Esophagus muscularis mucosa (tissue), 4 donors: ENCODE measurements at regions not wholly inside any gene's neighbourhood (a gene's known extent, or its start where the extent isn't known, plus 50 kb on each side); places are given as distances from the start of the nearest gene placed in this dataset.

Experiments used
- DNase-seq: peaks from one replicate; pipeline ENCODE4 v3.0.0-alpha.2; 2017; ENCODE audit errors: extremely low spot score
- H3K27ac ChIP-seq, 4 donors: fragments of 200-600 bp; sonication (generic); replicated peaks in 1 of 4; 1 replicate in 3 of 4; 2 replicates in 1 of 4; pipeline ENCODE4 v1.5.1; 2016 to 2019; ENCODE audit warnings: mild to moderate bottlenecking in 1 of 4
- H3K27me3 ChIP-seq, 4 donors: fragments of 200-600 bp; sonication (generic); one replicate each; pipeline versions ENCODE4 v1.5.1 to v1.6.0; 2016 to 2019
- H3K36me3 ChIP-seq, 4 donors: fragments of 200-600 bp; sonication (generic); one replicate each; pipeline ENCODE4 v1.5.1; 2016 to 2019
- H3K4me1 ChIP-seq, 4 donors: fragments of 200-600 bp; sonication (generic); one replicate each; pipeline ENCODE4 v1.5.1; 2016 to 2019
- H3K4me3 ChIP-seq, 4 donors: fragments of 200-600 bp; sonication (generic); 1 replicate in 2 of 4; 2 replicates in 2 of 4; pipeline ENCODE4 v1.5.1; 2016 to 2019; ENCODE audit warnings: mild to moderate bottlenecking in 4 of 4, moderate library complexity in 1 of 4
- H3K9me3 ChIP-seq, 4 donors: fragments of 200-600 bp; sonication (generic); 1 replicate in 3 of 4; 2 replicates in 1 of 4; pipeline ENCODE4 v1.5.1; 2016 to 2019
- CTCF ChIP-seq, 3 experiments: fragments of 200-600 bp in 2 of 3; fragments of 450-650 bp in 1 of 3; sonication (generic) in 2 of 3; IDR thresholded peaks; one replicate each; pipeline ENCODE4 v1.5.1; 2017 to 2019; ENCODE audit warnings: antibody characterized with exemption in 3 of 3, mild to moderate bottlenecking in 2 of 3, moderate library complexity in 1 of 3
- EP300 ChIP-seq: sonication (generic); formaldehyde crosslinking; IDR thresholded peaks from one replicate; pipeline ENCODE4 v1.6.1; 2017; ENCODE audit warnings: antibody characterized with exemption
- POLR2A ChIP-seq: fragments of 450-650 bp; IDR thresholded peaks from one replicate; pipeline ENCODE4 v1.6.1; 2017; ENCODE audit warnings: antibody characterized with exemption, moderate library complexity, mild to moderate bottlenecking, low read depth
- POLR2AphosphoS5 ChIP-seq, 2 donors: sonication (generic); formaldehyde crosslinking; IDR thresholded peaks; one replicate each; pipeline ENCODE4 v1.6.1; 2017; ENCODE audit warnings: antibody characterized with exemption in 2 of 2
- WGBS: methylation state at CpG from one replicate; pipeline ENCODE4 v1.1.5; 2018; 5-methylcytosine and 5-hydroxymethylcytosine counted together
- intact Hi-C: fragments of 100-400 bp; cut with DNase I; formaldehyde crosslinking; loops from one replicate; pipeline ENCODE4 v1.15.1; 2023

GRCh38 chr7:132697003-132697402, 120.7 kb upstream of the PLXNA4 start:
- DNase-seq: no peak
- TF ChIP-seq CTCF (IDR thresholded peaks at IDR 0.05): no peak
- no peaks in the 10 kb centered on the region for H3K27me3 ChIP-seq
- no peaks in the 10 kb centered on the region for H3K36me3 ChIP-seq
- intact Hi-C loops: no loop called here
- H3K9me3 ChIP-seq: peaks cover 0 to 6% (median 0%) of the 10 kb centered on the region in 4 donors
- WGBS: 46% methylated on average over 4 of the region's 4 CpGs
- H3K27ac ChIP-seq: no peak overlapping the region
- no peaks in the 10 kb centered on the region for H3K4me1 ChIP-seq
- H3K4me3 ChIP-seq: no peak overlapping the region

- intact Hi-C loops: no loop called here
- TF ChIP-seq CTCF (IDR thresholded peaks at IDR 0.05): no peak
- no peak for TF ChIP-seq POLR2AphosphoS5 (IDR thresholded peaks at IDR 0.05)
- TF ChIP-seq EP300: no peak
- no peak for TF ChIP-seq POLR2A
- 66% methylated on average over 5 of the region's 5 CpGs for WGBS
Measured at GRCh38 chr7:132696332-132696731, 120.1 kb upstream of the PLXNA4 start.

DNA sequence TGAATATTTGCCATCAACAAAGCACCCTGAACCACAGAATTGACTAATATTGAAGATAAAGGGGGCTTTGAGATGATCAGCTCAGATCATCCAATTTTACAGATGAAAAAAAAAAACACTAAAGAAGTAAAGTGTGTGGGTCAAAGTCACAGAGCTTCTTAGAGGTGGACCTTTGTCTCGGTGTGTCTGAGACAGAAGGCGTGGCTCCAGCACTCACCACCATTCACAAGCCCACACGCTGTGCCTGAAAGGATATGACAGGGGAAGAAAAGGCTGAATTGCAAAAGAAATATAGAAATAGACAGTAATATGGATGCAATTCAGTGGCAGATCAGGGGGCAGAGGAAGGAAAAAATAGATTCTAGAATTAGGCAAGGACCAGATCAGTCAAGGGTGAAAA, 114.9 kb upstream of the PLXNA4 start:
- H3K27ac ChIP-seq: no peak overlapping the region
- TF ChIP-seq POLR2A (no peak), EP300 (no peak), POLR2AphosphoS5 (IDR thresholded peaks at IDR 0.05) (no peak), CTCF (IDR thresholded peaks at IDR 0.05) (no peak)
- no peak overlapping the region for H3K4me3 ChIP-seq
- no peak for DNase-seq
- WGBS: 97% methylated on average over 3 of the region's 3 CpGs
- no peaks in the 10 kb centered on the region for H3K9me3 ChIP-seq
- no peaks in the 10 kb centered on the region for H3K4me1 ChIP-seq
- no peaks in the 10 kb centered on the region for H3K36me3 ChIP-seq
- H3K27me3 ChIP-seq: peaks cover 0 to 3% (median 0%) of the 10 kb centered on the region in 4 donors
- intact Hi-C loops: no loop called here

More at GRCh38 chr7:132696332-132696731, 120.1 kb upstream of the PLXNA4 start:
- DNase-seq: no peak
- H3K9me3 ChIP-seq: peaks cover 0 to under 1% (median 0%) of the 10 kb centered on the region in 4 donors
- H3K4me3 ChIP-seq: no peak overlapping the region
- no peak overlapping the region for H3K27ac ChIP-seq
- no peaks in the 10 kb centered on the region for H3K36me3 ChIP-seq
- H3K4me1 ChIP-seq: no peaks in the 10 kb centered on the region
- H3K27me3 ChIP-seq: no peaks in the 10 kb centered on the region

- intact Hi-C loops: no loop called here
- Histone ChIP-seq H3K9me3 (no peaks in the 10 kb centered on the region), H3K36me3 (no peaks in the 10 kb centered on the region), H3K27ac (no peak overlapping the region), H3K4me3 (no peak overlapping the region), H3K27me3 (peaks cover 0 to 3% (median 0%) of the 10 kb centered on the region in 4 donors), H3K4me1 (no peaks in the 10 kb centered on the region)
- WGBS: 96% methylated on average over 10 of the region's 10 CpGs
- no peak for DNase-seq
- no peak for TF ChIP-seq CTCF (IDR thresholded peaks at IDR 0.05)
- TF ChIP-seq POLR2A: no peak
- no peak for TF ChIP-seq POLR2AphosphoS5 (IDR thresholded peaks at IDR 0.05)
- no peak for TF ChIP-seq EP300
Measured at GRCh38 chr7:132690174-132690573, 113.9 kb upstream of the PLXNA4 start.

DNA sequence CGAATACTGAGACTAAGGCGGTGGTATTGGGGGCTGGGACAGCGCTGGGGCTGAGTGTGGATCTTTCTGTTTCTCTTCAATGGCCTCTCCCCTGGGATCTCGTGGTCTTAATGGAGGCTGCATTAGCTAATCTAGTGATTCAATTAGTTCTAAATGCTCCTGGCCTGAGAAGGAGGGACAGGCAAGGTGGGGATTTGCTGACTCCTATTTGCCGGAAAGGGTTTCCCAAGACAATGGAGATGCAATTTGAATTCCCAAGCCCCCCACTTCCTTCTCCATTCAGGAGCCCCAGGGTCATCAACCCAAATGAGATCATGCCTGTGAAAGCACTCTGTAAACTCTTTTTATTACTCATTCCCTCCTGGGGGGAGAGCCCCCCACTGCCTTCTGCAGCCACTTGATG, 111.7 kb upstream of the PLXNA4 start:
- no peaks in the 10 kb centered on the region for H3K36me3 ChIP-seq
- H3K27ac ChIP-seq: no peak overlapping the region
- 81% methylated on average over 5 of the region's 5 CpGs for WGBS
- TF ChIP-seq EP300: no peak
- no peak for TF ChIP-seq POLR2A
- H3K9me3 ChIP-seq: no peaks in the 10 kb centered on the region
- H3K27me3 ChIP-seq: peaks cover 0 to 3% (median 0%) of the 10 kb centered on the region in 4 donors
- no peak overlapping the region for H3K4me3 ChIP-seq
- intact Hi-C loops: no loop called here
- no peaks in the 10 kb centered on the region for H3K4me1 ChIP-seq
- no peak for DNase-seq
